HFFc6 (cell line): ENCODE measurements at regions not wholly inside any gene's neighbourhood (a gene's known extent, or its start where the extent isn't known, plus 50 kb on each side); places are given as distances from the start of the nearest gene placed in this dataset.
A peak's percentile ranks its signal among the peaks of the same experiment; 100 is the strongest.

Experiments used
- DNase-seq: peaks from one replicate; pipeline ENCODE4 v3.0.0-alpha.2; 2018
- H3K27ac Mint-ChIP-seq: 2 replicates; pipeline ENCODE4 v1.8.0; 2020; ENCODE audit warnings: mild to moderate bottlenecking, mixed read lengths
- H3K27me3 Mint-ChIP-seq: 2 replicates; pipeline ENCODE4 v1.8.0; 2021; ENCODE audit warnings: mild to moderate bottlenecking, moderate library complexity, mixed read lengths; ENCODE audit not compliant: insufficient read depth
- H3K36me3 Mint-ChIP-seq: 2 replicates; pipeline ENCODE4 v1.8.0; 2021; ENCODE audit warnings: low read depth, mixed read lengths
- H3K4me1 Mint-ChIP-seq: 2 replicates; pipeline ENCODE4 v1.8.0; 2020; ENCODE audit warnings: low read depth, mixed read lengths
- H3K4me3 Mint-ChIP-seq: 2 replicates; pipeline ENCODE4 v1.8.0; 2020; ENCODE audit warnings: mild to moderate bottlenecking, moderate library complexity, mixed read lengths
- H3K9me3 Mint-ChIP-seq: 2 replicates; pipeline ENCODE4 v1.8.0; 2020; ENCODE audit warnings: mild to moderate bottlenecking, mixed read lengths
- CTCF ChIP-seq: fragments of 200-600 bp; sonication (generic); IDR thresholded peaks from 2 replicates; pipeline ENCODE4 v1.5.0; 2021; ENCODE audit warnings: antibody characterized with exemption, mild to moderate bottlenecking

DNA sequence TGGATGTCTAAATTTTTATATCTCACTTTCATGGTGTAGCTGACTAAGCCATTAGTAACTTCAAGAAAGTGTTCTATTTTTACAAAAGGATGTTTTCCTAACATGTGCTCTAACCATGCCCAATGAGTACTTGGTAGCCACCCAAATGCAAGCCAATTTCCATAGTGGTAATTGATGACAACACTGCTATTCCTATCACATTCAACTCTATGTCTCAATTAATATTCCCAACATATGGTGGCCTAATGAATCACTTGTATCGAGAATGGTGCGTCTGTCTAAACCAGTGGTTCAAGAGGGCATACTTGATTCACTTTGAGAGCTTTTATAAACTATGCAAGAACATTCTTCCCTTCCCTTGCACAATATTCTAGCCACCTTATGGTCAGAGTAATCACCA lies 112.9 kb upstream of the GPRIN3 start:
- peak; percentile 52 for DNase-seq

GRCh38 chr4:89419111-89419695 lies 111.6 kb upstream of the GPRIN3 start:
- Mint-ChIP-seq H3K27ac (no peak overlapping the region), H3K4me3 (no peak overlapping the region), H3K4me1 (peaks cover 48% of the 10 kb centered on the region), H3K9me3 (no peaks in the 10 kb centered on the region), H3K27me3 (no peaks in the 10 kb centered on the region), H3K36me3 (no peaks in the 10 kb centered on the region)
- no peak for TF ChIP-seq CTCF
- DNase-seq = no peak

More for the DNA sequence above, 112.9 kb upstream of the GPRIN3 start:
- Mint-ChIP-seq H3K4me1 (peaks cover 48% of the 10 kb centered on the region), H3K4me3 (no peak overlapping the region), H3K36me3 (no peaks in the 10 kb centered on the region), H3K27me3 (no peaks in the 10 kb centered on the region), H3K27ac (no peak overlapping the region), H3K9me3 (no peaks in the 10 kb centered on the region)
- TF ChIP-seq CTCF = no peak

DNA sequence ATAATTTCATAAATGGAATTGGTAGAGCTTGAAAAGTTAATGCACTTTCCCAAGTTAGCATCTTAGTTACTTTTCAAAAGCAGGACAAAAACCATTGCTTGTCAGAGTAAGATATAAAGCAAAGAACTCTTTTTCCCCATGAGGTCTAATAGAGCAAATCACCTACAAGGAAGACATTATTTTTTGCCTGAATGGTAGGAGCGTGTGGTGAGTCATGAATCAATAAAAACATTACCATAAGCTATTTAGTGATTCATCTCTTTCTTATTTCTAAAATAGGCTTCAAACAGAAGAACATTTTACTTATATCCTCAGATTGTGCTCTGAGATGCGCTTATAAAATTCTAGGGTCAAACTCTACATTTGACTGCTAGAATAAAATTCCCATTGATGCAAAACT lies 109.4 kb upstream of the GPRIN3 start:
- no peak for DNase-seq
- no peaks in the 10 kb centered on the region for H3K9me3 Mint-ChIP-seq
- no peaks in the 10 kb centered on the region for H3K27me3 Mint-ChIP-seq
- H3K36me3 Mint-ChIP-seq = no peaks in the 10 kb centered on the region
- H3K27ac Mint-ChIP-seq = no peak overlapping the region
- H3K4me1 Mint-ChIP-seq = peaks cover 45% of the 10 kb centered on the region
- H3K4me3 Mint-ChIP-seq = no peak overlapping the region
- no peak for TF ChIP-seq CTCF

DNA sequence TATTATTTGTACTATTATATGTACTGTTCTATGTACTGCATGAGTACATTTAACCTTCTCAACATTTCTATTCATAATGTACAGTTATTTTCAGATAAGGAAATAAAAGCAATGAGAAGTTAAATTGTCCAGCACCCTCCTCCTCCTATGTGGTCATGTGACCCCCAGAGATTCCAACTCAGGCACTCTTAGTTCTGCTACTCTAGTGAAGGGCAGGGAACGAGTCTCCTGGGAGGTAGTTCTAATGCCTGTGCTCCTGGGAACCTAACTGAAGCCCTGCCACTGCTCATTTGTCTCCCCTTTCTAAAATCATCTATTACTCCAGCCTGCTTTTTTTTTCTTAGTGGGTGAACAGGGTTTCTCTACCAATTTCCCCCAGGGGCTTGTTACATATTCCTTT lies 105.9 kb upstream of the GPRIN3 start:
- peaks cover 48% of the 10 kb centered on the region for H3K4me1 Mint-ChIP-seq
- TF ChIP-seq CTCF = no peak
- H3K4me3 Mint-ChIP-seq = no peak overlapping the region
- H3K9me3 Mint-ChIP-seq = no peaks in the 10 kb centered on the region
- H3K27me3 Mint-ChIP-seq = no peaks in the 10 kb centered on the region; the same call in 1 of the 2 replicates
- H3K36me3 Mint-ChIP-seq = no peaks in the 10 kb centered on the region
- H3K27ac Mint-ChIP-seq = no peak overlapping the region
- no peak for DNase-seq

- Mint-ChIP-seq H3K4me3 (no peak overlapping the region), H3K4me1 (peaks cover 36% of the 10 kb centered on the region), H3K27me3 (no peaks in the 10 kb centered on the region; the same call in 1 of the 2 replicates), H3K9me3 (no peaks in the 10 kb centered on the region), H3K27ac (no peak overlapping the region), H3K36me3 (no peaks in the 10 kb centered on the region)
- no peak for TF ChIP-seq CTCF
- DNase-seq = no peak
These were observed 104.1 kb upstream of the GPRIN3 start for GRCh38 chr4:89411539-89412309.
